Right lobe of liver (tissue), 4 donors: ENCODE measurements at regions not wholly inside any gene's neighbourhood (a gene's known extent, or its start where the extent isn't known, plus 50 kb on each side); places are given as distances from the start of the nearest gene placed in this dataset.

Experiments used
- POLR2A ChIP-seq: fragments of 450-650 bp; IDR thresholded peaks from one replicate; pipeline ENCODE4 v1.6.1; 2017; ENCODE audit warnings: antibody characterized with exemption, mild to moderate bottlenecking
- TF ChIP-seq, protein P1 (sequence below), 4 donors: fragments of 200-600 bp in 3 of 4; fragments of 450-650 bp in 1 of 4; IDR thresholded peaks; one replicate each; pipeline versions ENCODE4 v1.5.1 to v1.8.0; 2016 to 2022; ENCODE audit warnings: antibody characterized with exemption in 4 of 4, mild to moderate bottlenecking in 2 of 4
- donor health status: DM: no; HTN: no; CAD: no.
- donor health status: DM: no; HTN: no; CAD: no.
- donor health status: DM: no; HTN: yes; CAD: no.

DNA sequence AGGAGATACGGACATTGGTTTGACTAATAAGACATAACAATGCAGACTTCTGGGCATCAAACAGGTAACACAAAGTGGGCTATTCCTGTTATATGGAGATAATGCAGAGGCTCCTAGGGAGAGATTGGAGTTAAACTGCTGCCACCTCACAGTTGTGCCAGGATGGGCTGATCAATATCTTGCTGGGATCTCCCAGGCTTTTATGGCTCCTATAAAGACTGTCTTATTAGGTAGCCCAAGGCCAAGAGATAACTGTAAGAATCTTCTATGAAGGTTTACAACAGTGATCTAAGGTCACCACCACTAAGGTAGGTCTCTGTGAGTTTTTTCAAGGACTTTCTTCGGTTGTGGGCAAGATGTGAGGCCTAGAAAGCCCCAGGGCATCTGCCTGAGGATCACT, 345.8 kb downstream of the KLF5 start:
- no peak for TF ChIP-seq POLR2A
- TF ChIP-seq, protein P1, sequence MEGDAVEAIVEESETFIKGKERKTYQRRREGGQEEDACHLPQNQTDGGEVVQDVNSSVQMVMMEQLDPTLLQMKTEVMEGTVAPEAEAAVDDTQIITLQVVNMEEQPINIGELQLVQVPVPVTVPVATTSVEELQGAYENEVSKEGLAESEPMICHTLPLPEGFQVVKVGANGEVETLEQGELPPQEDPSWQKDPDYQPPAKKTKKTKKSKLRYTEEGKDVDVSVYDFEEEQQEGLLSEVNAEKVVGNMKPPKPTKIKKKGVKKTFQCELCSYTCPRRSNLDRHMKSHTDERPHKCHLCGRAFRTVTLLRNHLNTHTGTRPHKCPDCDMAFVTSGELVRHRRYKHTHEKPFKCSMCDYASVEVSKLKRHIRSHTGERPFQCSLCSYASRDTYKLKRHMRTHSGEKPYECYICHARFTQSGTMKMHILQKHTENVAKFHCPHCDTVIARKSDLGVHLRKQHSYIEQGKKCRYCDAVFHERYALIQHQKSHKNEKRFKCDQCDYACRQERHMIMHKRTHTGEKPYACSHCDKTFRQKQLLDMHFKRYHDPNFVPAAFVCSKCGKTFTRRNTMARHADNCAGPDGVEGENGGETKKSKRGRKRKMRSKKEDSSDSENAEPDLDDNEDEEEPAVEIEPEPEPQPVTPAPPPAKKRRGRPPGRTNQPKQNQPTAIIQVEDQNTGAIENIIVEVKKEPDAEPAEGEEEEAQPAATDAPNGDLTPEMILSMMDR (IDR thresholded peaks at IDR 0.05) = no peak
